Right ventricle myocardium superior (tissue), 1 donor: ENCODE measurements at regions not wholly inside any gene's neighbourhood (a gene's known extent, or its start where the extent isn't known, plus 50 kb on each side); places are given as distances from the start of the nearest gene placed in this dataset.
"Not testable (repeated sequence)": the region's sequence is repeated elsewhere in the genome, so short reads cannot be mapped to it uniquely, and the experiment has no call there.

ENCODE experiments used
- ATAC-seq: fragments of 200-7000 bp; cut with Tn5 transposase; one replicate; pipeline ENCODE4 v1.9.1; 2020; ENCODE audit warnings: mild to moderate bottlenecking; ENCODE audit not compliant: poor library complexity
- DNase-seq: peaks from one replicate; pipeline ENCODE4 v3.0.0-alpha.2; 2020
- intact Hi-C: fragments of 100-400 bp; cut with DNase I; formaldehyde crosslinking; loops from one replicate; pipeline ENCODE4 v1.11.2; 2022
- donor health status: DM: no; HTN: yes; CAD: no; lungs with severe emphysema.

DNA sequence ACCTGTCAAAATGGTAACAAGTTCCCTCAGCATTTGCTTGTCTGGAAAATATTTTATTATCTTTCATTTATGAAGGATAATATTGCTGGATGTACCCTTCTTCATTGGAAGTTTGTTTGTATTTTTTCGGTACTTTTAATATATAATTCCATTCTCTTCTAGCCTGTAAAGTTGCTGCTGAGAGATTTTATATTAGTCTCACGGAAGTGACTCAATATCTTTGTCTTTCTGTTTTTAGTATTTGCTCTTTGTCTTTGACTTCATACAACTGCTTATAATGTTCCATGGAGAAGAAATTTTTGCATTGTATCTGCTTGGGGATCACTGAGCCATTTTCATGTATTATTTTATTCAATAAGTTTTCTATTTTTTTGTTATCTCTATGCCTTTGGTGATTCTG lies 1777.5 kb downstream of the BRINP3 start:
- no peak for DNase-seq
- intact Hi-C loops = no loop called here
- no peak for ATAC-seq

DNA sequence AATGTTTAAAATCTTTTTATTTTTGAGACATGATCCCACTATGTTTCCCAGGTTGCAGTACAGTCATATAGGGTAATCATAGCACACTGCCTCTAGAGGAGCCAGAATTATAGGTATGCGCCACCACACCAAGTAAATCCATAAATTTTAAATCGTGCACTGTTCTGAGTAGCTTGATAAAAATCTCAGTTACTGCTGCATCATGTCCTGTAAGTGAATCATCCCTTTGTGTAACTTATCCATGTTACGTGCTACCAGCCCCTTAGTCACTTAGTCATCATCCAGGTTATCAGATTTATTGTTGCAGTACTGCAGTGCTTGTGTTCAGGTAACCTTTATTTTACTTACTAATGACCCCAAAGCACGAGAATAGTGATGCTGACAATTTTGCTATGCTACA lies 1770.9 kb downstream of the BRINP3 start:
- no peak for DNase-seq
- intact Hi-C loops = no loop called here
- ATAC-seq = no peak

DNA sequence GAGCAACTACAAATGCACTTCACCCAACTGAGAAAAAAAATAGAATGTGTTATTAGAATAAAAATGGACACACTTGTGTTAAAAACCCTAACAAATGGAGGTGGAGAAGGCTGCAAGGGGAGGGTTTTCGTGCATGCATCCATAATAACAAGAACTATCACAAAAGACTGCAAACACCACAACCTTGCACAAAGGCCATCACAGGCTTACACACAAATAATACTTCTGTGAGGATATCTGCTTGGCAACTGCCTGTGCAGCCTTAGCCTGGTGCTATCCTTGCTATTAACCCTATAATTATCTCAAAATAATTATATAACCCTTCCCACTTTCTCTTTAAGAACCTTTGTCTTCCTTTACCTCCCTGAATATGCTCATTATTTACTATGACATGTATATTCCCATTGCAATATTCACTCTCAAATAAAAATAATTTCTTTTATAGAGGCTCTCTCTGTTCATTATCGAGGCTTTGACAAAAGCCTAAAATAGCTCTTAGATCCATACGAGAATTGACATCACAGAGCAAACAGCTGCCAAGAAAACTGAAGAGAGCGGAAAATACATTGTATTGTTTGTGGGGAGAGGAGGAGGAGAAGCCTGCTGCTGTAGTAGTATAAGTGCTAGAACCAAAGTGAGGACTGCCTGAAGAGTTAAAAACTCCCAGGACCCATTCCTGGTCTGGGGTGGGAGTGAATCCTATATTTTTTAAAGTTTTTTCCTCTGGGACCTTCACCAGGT lies 1768.7 kb downstream of the BRINP3 start:
- DNase-seq = no peak
- intact Hi-C loops = no loop called here

DNA sequence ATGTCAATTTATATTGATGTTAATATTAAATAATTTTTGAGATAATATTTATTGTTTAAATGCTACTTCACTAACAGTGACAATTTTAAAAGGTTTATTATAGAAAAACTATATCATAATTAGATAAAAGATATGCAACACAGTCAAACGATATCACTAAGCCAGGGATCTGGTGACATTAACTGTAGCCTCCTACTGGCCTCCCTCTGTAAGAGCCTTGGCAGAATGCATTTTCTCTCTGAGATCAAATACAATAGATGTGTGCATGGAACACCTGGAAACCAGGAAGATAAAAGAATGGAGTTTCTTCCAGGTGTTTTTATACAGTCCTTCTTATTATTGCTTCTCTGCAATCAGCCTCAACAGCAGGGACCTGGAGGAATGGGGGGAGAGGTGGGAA lies 1762.1 kb downstream of the BRINP3 start:
- intact Hi-C loops = no loop called here
- ATAC-seq (no peak), DNase-seq (no peak)

More for the DNA sequence above, 1768.7 kb downstream of the BRINP3 start:
- no peak for ATAC-seq

DNA sequence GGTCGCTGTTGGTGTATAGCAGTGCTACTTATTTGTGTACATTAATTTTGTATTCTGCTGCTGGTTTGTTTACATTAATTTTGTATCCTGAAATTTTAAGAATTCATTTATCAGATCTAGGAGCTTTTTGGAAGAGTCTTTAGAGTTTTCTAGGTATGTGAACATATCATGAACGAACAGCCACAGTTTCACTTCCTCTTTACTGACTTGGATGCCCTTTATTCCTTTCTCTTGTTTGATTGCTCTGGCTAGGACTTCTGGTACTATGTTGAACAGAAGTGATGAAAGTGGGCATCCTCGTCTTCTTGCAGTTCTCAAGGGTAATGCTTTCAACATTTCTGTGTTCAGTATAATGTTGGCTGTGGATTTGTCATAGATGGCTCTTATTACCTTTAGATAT lies 1757.9 kb downstream of the BRINP3 start:
- DNase-seq = no peak
- no peak for ATAC-seq
- intact Hi-C loops = no loop called here

DNA sequence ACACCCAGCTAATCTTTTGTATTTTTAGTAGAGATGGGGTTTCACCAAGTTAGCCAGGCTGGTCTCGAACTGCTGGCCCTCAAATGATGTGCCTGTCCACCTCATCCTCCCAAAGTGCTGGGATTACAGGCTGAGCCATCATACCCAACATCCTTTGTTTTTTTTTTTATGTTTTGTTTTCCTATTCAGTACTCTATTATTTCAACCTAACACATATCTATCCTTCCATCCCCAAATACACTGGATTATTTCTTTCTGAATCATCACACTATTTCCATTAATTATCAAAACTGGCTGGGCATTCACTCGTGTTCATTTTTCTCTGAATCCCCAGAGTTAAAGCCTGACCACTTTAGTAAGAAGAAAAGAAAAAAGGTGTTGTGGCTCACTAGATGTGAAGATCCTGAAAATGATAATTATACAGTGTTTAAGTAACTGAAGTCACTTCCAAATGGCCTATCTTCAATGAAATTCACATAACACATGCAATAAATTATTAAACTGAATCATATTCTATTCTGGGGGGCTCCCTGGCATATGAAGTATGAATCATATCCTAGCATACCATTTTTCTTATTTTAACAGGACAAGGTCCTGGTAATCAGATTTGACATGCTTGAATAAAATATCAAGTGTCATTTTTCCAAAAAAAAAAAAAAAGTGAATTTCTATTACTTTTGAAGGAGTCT lies 1754.2 kb downstream of the BRINP3 start:
- no peak for ATAC-seq
- intact Hi-C loops = no loop called here

DNA sequence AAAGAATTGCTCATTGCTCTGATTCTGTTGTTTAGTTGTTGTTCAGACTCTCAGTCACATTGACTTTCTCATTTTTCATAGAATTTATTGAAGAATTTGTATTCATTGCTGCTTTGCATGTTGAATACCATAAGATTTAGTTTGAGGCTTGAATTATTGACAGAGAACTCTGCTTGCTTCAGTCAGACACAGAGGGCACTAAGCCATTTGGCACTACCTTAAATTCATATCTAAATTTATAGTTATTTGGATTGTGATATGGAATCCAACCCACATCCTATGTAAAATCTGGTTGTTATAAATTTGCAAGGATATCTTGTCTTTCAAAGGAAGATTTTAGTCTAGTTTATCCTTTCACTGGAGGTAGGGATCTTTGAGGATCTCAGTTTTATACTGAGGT lies 1748.6 kb downstream of the BRINP3 start:
- ATAC-seq = no peak
- no peak for DNase-seq
- intact Hi-C loops = no loop called here

More for the DNA sequence above, 1754.2 kb downstream of the BRINP3 start:
- DNase-seq = no peak

DNA sequence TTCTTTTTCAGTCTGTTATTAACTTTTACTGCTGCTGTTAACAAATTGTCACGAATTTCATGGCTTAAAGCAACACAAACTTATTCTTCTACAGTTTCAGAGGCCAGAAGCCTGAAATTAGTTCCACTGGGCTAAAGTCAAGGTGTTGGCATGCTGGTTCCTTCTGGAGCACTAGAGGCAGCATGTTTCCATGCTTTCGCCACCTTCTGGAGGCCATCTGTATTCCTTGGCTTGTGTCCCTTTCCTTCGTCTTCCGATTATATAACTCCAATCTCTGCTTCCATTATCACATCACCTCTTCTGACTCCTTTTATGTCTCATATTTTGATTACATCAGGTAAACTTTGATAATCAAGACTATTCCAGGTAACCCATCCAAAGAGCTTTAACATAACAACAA lies 1742.1 kb downstream of the BRINP3 start:
- DNase-seq (no peak), ATAC-seq (no peak)
- intact Hi-C loops = no loop called here

DNA sequence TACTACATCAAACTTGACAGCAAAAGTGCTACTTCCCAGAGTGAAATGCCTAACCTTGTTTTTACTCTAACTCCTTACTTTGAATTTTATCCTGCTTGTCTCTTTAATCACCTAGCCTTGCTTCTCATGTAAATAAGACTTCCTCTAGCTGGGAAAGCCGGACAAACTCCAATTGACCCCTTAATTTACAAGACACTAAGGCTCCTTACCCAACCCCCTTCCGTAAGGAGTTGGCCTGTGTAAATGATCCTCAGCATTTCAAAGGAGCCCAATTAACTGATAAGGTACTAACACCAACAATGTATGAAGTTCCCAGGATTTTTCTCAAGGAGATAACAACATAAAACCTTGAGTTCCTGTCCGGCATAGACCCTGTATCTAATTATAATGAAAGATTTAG lies 1728.4 kb downstream of the BRINP3 start:
- intact Hi-C loops = not testable (repeated sequence)

DNA sequence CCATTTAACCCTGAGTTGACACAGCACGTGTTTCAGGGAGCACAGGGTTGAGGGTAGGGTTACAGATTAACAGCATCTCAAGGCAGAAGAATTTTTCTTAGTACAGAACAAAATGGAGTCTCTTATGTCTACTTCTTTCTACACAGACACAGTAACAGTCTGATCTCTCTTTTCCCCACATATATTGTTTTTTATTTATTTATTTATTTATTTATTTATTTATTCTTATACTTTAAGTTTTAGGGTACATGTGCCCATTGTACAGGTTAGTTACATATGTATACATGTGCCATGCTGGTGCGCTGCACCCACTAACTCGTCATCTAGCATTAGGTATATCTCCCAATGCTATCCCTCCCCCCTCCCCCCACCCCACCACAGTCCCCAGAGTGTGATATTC lies 1725.6 kb downstream of the BRINP3 start:
- ATAC-seq, DNase-seq, intact Hi-C loops: not testable (repeated sequence)

More for the DNA sequence above, 1728.4 kb downstream of the BRINP3 start:
- not testable (repeated sequence) for ATAC-seq, DNase-seq

DNA sequence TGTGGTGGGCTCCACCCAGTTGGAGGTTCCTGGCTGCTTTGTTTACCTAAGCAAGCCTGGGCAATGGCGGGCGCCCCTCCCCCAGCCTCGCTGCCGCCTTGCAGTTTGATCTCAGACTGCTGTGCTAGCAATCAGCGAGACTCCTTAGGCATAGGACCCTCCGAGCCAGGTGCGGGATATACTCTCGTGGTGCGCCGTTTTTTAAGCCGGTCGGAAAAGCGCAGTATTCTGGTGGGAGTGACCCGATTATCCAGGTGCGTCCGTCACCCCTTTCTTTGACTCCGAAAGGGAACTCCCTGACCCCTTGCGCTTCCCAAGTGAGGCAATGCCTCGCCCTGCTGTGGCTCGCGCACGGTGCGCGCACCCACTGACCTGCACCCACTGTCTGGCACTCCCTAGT lies 1719.9 kb downstream of the BRINP3 start:
- ATAC-seq, DNase-seq, intact Hi-C loops: not testable (repeated sequence)

DNA sequence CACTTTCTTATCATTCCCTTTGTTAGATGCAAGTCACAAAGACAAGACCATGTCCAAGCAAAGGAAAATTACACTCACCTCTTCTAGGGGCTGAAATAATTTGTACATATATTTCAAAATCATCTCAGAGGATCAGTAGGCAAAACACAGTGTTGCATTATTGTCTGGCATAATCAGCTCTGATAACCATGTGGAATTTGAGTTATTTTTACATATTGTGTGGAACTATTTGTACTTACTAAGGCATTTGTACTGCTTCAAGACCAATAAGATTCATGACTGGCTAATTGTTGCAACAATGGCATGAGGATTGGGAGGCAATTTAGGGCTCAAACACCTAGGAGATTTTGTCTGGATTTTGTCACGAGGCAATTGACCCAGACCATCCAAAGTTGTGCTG lies 1716.4 kb downstream of the BRINP3 start:
- DNase-seq (no peak), ATAC-seq (no peak)
- intact Hi-C loops = no loop called here

DNA sequence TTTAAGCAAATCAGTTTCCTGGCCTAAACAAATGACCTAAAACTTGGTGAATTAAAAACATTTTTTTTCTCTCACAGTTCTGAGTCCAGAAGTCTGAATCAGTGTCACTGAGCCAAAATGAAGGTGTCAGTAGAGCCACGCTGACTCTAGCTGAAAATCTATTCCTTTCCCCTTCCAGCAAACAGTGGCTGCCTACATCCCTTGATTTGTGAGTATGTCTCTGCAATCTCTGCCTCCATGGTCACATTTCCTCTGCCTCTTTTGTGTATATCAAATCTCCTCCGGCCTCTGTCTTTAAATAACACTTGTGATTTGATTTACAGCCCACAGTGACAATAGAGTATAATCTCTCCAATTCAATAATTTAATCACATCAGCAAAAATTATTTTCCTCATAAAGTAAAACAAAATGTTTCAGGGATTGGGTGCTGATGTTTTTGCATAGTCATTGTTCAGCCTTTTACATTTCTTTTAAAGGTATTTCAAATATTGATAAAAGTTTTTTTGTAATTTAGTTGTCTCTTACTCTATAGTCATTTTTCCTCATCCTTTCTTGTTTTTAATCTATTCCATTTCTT lies 1715.4 kb downstream of the BRINP3 start:
- DNase-seq (no peak), ATAC-seq (no peak)
- intact Hi-C loops = no loop called here

DNA sequence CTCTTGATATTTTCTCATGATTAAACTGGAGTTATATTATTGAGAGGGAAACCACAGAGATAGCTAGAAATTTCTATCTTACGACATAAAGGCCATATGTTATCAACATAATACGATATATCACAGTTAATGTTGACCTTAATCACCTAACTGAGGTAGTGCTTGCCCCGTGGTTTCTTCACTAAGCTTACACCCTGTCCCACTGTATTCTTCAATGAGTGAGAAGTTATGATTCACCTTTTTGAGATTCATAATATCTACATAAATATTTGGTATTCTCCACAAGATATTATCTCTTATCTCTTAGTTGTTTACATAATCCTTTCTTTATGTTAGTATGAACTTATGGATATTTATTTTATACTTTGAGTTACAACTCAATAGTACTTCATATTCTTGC lies 1714.1 kb downstream of the BRINP3 start:
- ATAC-seq (no peak), DNase-seq (no peak)
- intact Hi-C loops = no loop called here

DNA sequence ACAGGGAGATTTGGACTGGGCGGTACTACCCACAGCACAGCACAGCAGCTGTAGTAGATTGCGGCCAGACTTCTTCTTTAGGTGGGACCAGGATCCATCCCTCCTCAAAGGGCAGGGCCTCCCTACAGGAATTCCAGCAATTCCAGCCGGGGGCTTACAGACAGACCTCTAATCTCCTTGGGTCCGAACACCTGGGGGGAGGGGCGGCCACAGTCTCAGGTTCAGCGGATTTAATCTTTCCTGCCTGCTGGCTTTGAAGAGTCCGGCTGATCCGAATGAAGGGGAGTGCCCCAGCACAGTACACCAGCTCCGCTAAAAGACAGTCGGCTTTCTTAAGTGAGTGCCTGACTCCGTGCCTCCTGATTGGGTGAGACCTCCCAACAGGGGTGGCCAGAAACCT lies 1708.5 kb downstream of the BRINP3 start:
- ATAC-seq = no peak
- DNase-seq = no peak
- intact Hi-C loops = no loop called here

DNA sequence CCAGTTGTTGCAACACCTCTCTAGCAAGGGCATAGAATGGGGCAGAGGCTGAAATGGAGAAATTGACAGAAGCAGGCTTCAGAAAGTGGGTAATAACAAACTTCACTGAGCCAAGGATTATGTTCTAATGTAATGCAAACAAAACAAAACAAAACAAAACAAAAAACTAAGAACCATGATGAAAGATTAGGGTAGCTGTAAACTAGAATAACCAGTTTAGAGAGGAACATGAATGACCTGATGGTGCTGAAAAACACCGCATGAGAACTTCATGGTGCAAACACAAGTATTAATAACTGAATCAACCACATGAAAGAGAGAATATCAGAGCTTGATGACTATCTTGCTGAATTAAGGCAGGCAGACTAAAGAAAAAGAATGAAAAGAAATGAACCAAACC lies 1707.7 kb downstream of the BRINP3 start:
- no peak for DNase-seq
- no peak for ATAC-seq
- intact Hi-C loops = no loop called here

DNA sequence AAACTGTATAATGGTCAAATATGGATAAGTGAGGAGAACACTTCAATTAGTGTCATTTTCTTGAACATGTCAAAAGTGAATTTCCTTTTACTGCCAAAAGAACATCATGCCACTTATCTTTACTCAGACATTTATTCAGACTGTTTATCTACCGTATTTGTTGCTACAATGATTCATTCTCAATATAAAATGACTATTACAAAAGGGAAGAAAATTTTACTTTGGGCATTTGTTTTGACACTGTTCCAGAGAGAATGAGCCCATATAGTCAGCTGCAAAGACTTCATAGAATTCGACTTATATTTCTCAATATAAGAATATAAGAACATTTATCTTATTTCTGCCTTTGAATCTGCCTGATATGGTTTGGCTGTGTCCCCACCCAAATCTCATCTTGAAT lies 1699.1 kb downstream of the BRINP3 start:
- ATAC-seq (no peak), DNase-seq (no peak)
- intact Hi-C loops = no loop called here

DNA sequence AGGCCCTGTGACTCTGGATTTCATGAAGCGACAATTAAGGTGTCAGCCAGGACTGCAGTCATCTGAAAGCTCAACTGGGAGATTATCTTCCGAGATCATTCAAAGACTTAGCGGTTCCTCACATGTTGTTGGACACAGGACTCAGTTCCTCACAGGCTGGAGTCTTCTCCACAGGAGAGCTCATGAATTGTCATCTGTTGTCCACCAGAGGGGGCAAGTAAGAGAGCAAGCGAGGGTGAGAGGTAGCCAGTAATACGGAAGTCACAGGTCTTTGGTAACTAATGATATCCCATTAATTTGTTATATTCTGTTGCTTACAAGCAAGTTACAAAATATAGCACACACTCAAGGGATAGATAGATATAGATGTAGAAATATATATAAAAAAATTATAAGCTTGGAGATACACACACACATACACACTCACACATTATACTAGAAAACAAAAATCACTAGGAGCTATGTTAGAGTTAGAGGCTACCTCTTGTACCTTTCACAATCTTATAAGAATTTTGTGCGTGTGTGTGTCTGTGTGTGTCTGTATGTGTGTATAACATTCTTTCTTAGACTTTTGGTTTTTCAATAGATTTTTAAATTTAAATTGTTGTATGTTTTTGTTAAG lies 1695.3 kb downstream of the BRINP3 start:
- intact Hi-C loops = no loop called here
- ATAC-seq = no peak

DNA sequence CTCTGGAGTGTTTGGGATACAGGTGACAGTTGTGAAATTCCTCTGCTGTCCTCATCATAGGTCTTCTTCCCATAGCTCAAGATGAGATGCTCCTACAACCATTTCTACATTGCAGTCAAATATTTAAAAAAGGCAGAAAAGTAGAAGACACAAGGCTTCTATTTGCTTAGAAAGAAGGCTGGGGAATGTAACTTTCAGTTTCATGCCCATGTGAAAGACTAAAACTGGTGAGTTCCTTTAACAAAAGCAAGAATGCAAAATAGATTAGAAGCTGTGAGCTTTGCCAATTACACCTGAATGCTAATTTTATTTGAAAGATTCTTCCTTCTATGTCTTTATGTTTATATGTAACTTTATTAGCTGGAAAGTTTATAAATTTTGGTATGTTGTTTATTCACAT lies 1682.7 kb downstream of the BRINP3 start:
- DNase-seq = no peak
- intact Hi-C loops = no loop called here
- ATAC-seq = no peak

More for the DNA sequence above, 1695.3 kb downstream of the BRINP3 start:
- DNase-seq = no peak

DNA sequence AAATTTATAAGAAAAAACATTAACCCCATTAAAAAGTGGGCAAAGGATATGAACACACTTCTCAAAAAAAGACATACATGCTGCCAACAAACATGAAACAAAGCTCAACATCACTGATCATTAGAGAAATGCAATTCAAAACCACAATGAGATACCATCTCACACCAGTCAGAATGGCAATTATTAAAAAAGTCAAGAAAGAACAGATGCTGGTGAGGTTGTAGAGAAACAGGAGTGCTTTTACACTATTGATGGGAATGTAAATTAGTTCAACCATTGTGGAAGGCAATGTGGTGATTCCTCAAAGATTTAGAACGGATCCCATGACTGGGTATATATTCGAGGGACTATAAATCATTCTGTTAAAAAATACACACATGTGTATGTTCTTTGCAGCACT lies 1665.5 kb downstream of the BRINP3 start:
- ATAC-seq, DNase-seq, intact Hi-C loops: not testable (repeated sequence)
